AG04449 (cell line): ENCODE measurements at regions not wholly inside any gene's neighbourhood (a gene's known extent, or its start where the extent isn't known, plus 50 kb on each side); places are given as distances from the start of the nearest gene placed in this dataset.

Experiments used
- CTCF ChIA-PET: fragments of 350-600 bp; formaldehyde crosslinking; extraction: SDS; loops from one replicate; lab custom pipeline; 2021; ENCODE audit warnings: antibody characterized with exemption; lab: Yijun Ruan, JAX
- POLR2A ChIA-PET: fragments of 400-600, 350-600 bp; formaldehyde crosslinking; extraction: SDS; loops from one replicate; lab custom pipeline; 2020; ENCODE audit warnings: antibody characterized with exemption, inconsistent platforms; lab: Yijun Ruan, JAX
- DNase-seq: peaks from one replicate; pipeline ENCODE4 v3.0.0-alpha.2; 2010; ENCODE audit warnings: low read depth, low spot score
- H3K4me3 ChIP-seq: 2 replicates; pipeline ENCODE4 v1.5.1; 2011; ENCODE audit warnings: low read depth, mild to moderate bottlenecking, control low read depth, low read length
- CTCF ChIP-seq: IDR thresholded peaks from one replicate; pipeline ENCODE4 v1.5.1; 2011; ENCODE audit warnings: mild to moderate bottlenecking, moderate library complexity, low read length, control low read depth, inconsistent platforms; ENCODE audit not compliant: insufficient read depth; ENCODE audit errors: missing control alignments

- no peak overlapping the region for H3K4me3 ChIP-seq
- CTCF ChIA-PET: no interaction called here
- POLR2A ChIA-PET: no interaction called here
- peak; percentile 4 for DNase-seq
- TF ChIP-seq CTCF: no peak
Observed at GRCh38 chr1:30191154-30191702, 532.2 kb downstream of the MATN1 start.

GRCh38 chr1:30190511-30191153, 532.8 kb downstream of the MATN1 start:
- no peak for DNase-seq
- ChIA-PET CTCF (no interaction called here), POLR2A (no interaction called here)
- H3K4me3 ChIP-seq: no peak overlapping the region
- TF ChIP-seq CTCF: no peak

GRCh38 chr1:30189818-30190500, 533.4 kb downstream of the MATN1 start:
- DNase-seq: no peak
- H3K4me3 ChIP-seq: no peak overlapping the region
- CTCF ChIA-PET: no interaction called here
- no peak for TF ChIP-seq CTCF
- POLR2A ChIA-PET: no interaction called here

- no peak overlapping the region for H3K4me3 ChIP-seq
- no peak for DNase-seq
- TF ChIP-seq CTCF: no peak
- ChIA-PET CTCF (no interaction called here), POLR2A (no interaction called here)
Observed at GRCh38 chr1:30188999-30189398, 534.4 kb downstream of the MATN1 start.

GRCh38 chr1:30188329-30188728, 535.1 kb downstream of the MATN1 start:
- no peak for DNase-seq
- ChIA-PET CTCF (no interaction called here), POLR2A (no interaction called here)
- TF ChIP-seq CTCF: no peak
- H3K4me3 ChIP-seq: no peak overlapping the region

- DNase-seq: no peak
- ChIA-PET POLR2A (no interaction called here), CTCF (interaction anchor here (0.6 kb wide), 2 partner anchors 57 to 395 kb away, joined by 3 to 4 read pairs; no protein-coding TSS in a partner anchor)
- no peak overlapping the region for H3K4me3 ChIP-seq
- no peak for TF ChIP-seq CTCF
Observed at GRCh38 chr1:30187413-30188023, 535.9 kb downstream of the MATN1 start.
